ENCODE measurements at regions not wholly inside any gene's neighbourhood (a gene's known extent, or its start where the extent isn't known, plus 50 kb on each side); places are given as distances from the start of the nearest gene placed in this dataset.

DNA sequence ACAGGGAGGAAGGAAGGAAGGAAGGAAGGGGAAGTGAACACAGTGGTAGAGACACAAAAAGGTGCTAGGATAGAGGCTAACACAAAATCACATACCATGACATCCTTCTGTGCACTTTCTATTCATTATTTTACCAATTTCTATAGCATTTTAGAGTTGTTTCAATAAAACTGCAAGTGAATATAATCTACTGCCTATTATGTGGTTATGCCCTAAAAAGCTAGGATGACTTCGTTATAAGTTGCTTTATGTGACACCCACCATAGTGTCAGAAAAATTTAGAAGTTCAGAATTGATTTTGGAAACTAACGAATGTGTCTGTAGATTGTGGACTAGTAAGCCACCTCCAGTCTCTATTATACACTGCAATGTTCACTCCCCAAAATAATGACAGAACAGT is 59.4 kb upstream of the EDNRA start:
- Histone ChIP-seq H3K23ac (ENCODE audit: low read length) (no peak overlapping the region), H3K18ac (ENCODE audit: low read length) (no peak overlapping the region), H3K36me3 (ENCODE audit: control insufficient read depth in 1 of 2, insufficient read depth in 2 of 2, low read length in 2 of 2) (no peaks in the 10 kb centered on the region), H3K4me2 (ENCODE audit: low read length) (no peak overlapping the region), H2AFZ (ENCODE audit: insufficient read depth, low read length, poor library complexity) (no peak overlapping the region), H2BK12ac (ENCODE audit: low read length) (no peak overlapping the region), H4K8ac (ENCODE audit: low read depth, low read length) (no peak overlapping the region), H4K12ac (ENCODE audit: low read depth, low read length) (no peak overlapping the region), H3K79me2 (ENCODE audit: control insufficient read depth, insufficient read depth, low read length, poor library complexity) (no peaks in the 10 kb centered on the region), H3K4me1 (ENCODE audit: control insufficient read depth in 1 of 2, insufficient read depth in 2 of 2, low read length in 2 of 2) (no peaks in the 10 kb centered on the region), H2AK5ac (ENCODE audit: low read length) (no peak overlapping the region), H3K27ac (ENCODE audit: low read depth, low read length) (no peak overlapping the region), H3K4me3 (ENCODE audit: low read depth, low read length) (no peak overlapping the region), H2BK120ac (ENCODE audit: insufficient read depth, low read length, poor library complexity) (no peak overlapping the region), H3K27me3 (ENCODE audit: insufficient read depth, low read length) (no peaks in the 10 kb centered on the region), H2BK5ac (ENCODE audit: low read depth, low read length, poor library complexity) (no peak overlapping the region), H3K9ac (ENCODE audit: low read length) (no peak overlapping the region), H3K14ac (ENCODE audit: low read length) (no peak overlapping the region), H3K9me3 (ENCODE audit: insufficient read depth, low read depth, low read length) (no peaks in the 10 kb centered on the region), H4K91ac (ENCODE audit: low read depth, low read length) (no peak overlapping the region), H3K79me1 (ENCODE audit: low read length) (no peaks in the 10 kb centered on the region), H3K4ac (ENCODE audit: low read depth, low read length) (no peak overlapping the region)
- no peak for DNase-seq
- WGBS (ENCODE audit: extremely low coverage, insufficient coverage, insufficient read length), result no CpG with 5 or more reads among the region's 2 CpGs

DNA sequence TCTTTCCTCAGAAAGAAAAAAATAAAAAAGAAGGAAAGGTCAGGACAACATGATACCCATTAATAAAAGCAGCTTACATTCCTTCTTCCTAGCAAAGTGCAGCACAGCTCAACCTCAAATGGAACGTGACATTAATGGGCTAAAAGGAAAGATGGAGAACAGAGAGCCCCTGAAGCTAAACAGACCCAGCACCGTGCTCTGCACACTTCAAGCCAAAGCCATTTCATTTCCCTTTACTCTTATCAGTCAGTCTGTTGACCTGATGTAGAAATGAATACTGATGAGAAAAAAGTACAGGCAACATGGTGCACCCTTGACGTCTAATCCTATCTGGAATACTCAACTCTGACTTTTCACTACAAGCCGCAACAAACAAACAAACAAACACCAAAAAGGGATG is 57.7 kb upstream of the EDNRA start:
- no peak overlapping the region for H3K9ac ChIP-seq (ENCODE audit: low read length)
- H3K18ac ChIP-seq (ENCODE audit: low read length), result no peak overlapping the region
- H3K9me3 ChIP-seq (ENCODE audit: insufficient read depth, low read depth, low read length), result no peaks in the 10 kb centered on the region
- no peak overlapping the region for H2BK12ac ChIP-seq (ENCODE audit: low read length)
- no peaks in the 10 kb centered on the region for H3K36me3 ChIP-seq (ENCODE audit: control insufficient read depth in 1 of 2, insufficient read depth in 2 of 2, low read length in 2 of 2)
- no peak overlapping the region for H2AFZ ChIP-seq (ENCODE audit: insufficient read depth, low read length, poor library complexity)
- H4K91ac ChIP-seq (ENCODE audit: low read depth, low read length), result no peak overlapping the region
- H3K4me1 ChIP-seq (ENCODE audit: control insufficient read depth in 1 of 2, insufficient read depth in 2 of 2, low read length in 2 of 2), result no peaks in the 10 kb centered on the region
- H3K4me2 ChIP-seq (ENCODE audit: low read length), result no peak overlapping the region
- no peak overlapping the region for H2BK120ac ChIP-seq (ENCODE audit: insufficient read depth, low read length, poor library complexity)
- H3K79me1 ChIP-seq (ENCODE audit: low read length), result no peaks in the 10 kb centered on the region
- no peak overlapping the region for H4K12ac ChIP-seq (ENCODE audit: low read depth, low read length)
- no peak overlapping the region for H3K23ac ChIP-seq (ENCODE audit: low read length)
- no peaks in the 10 kb centered on the region for H3K79me2 ChIP-seq (ENCODE audit: control insufficient read depth, insufficient read depth, low read length, poor library complexity)
- no peak overlapping the region for H3K27ac ChIP-seq (ENCODE audit: low read depth, low read length)
- no peak overlapping the region for H3K4ac ChIP-seq (ENCODE audit: low read depth, low read length)
- no peak overlapping the region for H2BK5ac ChIP-seq (ENCODE audit: low read depth, low read length, poor library complexity)
- WGBS (ENCODE audit: extremely low coverage, insufficient coverage, insufficient read length), result no CpG with 5 or more reads among the region's 4 CpGs
- no peak overlapping the region for H3K14ac ChIP-seq (ENCODE audit: low read length)
- no peaks in the 10 kb centered on the region for H3K27me3 ChIP-seq (ENCODE audit: insufficient read depth, low read length)
- H3K4me3 ChIP-seq (ENCODE audit: low read depth, low read length), result no peak overlapping the region
- no peak for DNase-seq
- no peak overlapping the region for H4K8ac ChIP-seq (ENCODE audit: low read depth, low read length)
- no peak overlapping the region for H2AK5ac ChIP-seq (ENCODE audit: low read length)

DNA sequence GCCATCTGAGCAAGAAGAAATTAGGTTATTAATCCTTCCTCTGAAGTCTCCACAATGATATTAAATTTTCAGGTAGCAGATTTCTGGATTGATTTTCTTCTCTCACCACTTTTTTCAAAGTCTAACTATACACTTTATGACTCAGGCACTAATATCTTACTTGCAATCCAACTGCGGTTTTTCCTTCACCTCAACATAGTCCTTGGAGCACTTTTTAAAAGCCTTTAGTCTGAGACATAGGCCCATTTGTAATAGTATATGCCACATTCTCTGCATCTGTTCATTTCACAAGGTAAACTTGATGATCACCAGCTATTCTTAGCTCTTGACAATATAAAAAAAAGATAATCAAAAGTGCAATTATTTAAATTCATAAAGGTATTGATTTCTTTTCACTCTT is 55.9 kb upstream of the EDNRA start:
- H2BK12ac ChIP-seq (ENCODE audit: low read length), result no peak overlapping the region
- no peak overlapping the region for H3K23ac ChIP-seq (ENCODE audit: low read length)
- no peaks in the 10 kb centered on the region for H3K27me3 ChIP-seq (ENCODE audit: insufficient read depth, low read length)
- H3K4me1 ChIP-seq (ENCODE audit: control insufficient read depth in 1 of 2, insufficient read depth in 2 of 2, low read length in 2 of 2), result no peaks in the 10 kb centered on the region
- no CpG with 5 or more reads among the region's 1 CpG for WGBS (ENCODE audit: extremely low coverage, insufficient coverage, insufficient read length)
- no peak overlapping the region for H2BK5ac ChIP-seq (ENCODE audit: low read depth, low read length, poor library complexity)
- no peak overlapping the region for H2AFZ ChIP-seq (ENCODE audit: insufficient read depth, low read length, poor library complexity)
- no peak overlapping the region for H4K8ac ChIP-seq (ENCODE audit: low read depth, low read length)
- no peaks in the 10 kb centered on the region for H3K9me3 ChIP-seq (ENCODE audit: insufficient read depth, low read depth, low read length)
- no peak overlapping the region for H3K18ac ChIP-seq (ENCODE audit: low read length)
- no peak overlapping the region for H3K4me3 ChIP-seq (ENCODE audit: low read depth, low read length)
- no peak overlapping the region for H3K14ac ChIP-seq (ENCODE audit: low read length)
- H3K4ac ChIP-seq (ENCODE audit: low read depth, low read length), result no peak overlapping the region
- no peaks in the 10 kb centered on the region for H3K79me1 ChIP-seq (ENCODE audit: low read length)
- no peak overlapping the region for H3K9ac ChIP-seq (ENCODE audit: low read length)
- no peak overlapping the region for H4K12ac ChIP-seq (ENCODE audit: low read depth, low read length)
- H3K27ac ChIP-seq (ENCODE audit: low read depth, low read length), result no peak overlapping the region
- H3K79me2 ChIP-seq (ENCODE audit: control insufficient read depth, insufficient read depth, low read length, poor library complexity), result no peaks in the 10 kb centered on the region
- no peak overlapping the region for H3K4me2 ChIP-seq (ENCODE audit: low read length)
- no peak overlapping the region for H4K91ac ChIP-seq (ENCODE audit: low read depth, low read length)
- DNase-seq, result no peak
- H2BK120ac ChIP-seq (ENCODE audit: insufficient read depth, low read length, poor library complexity), result no peak overlapping the region
- H2AK5ac ChIP-seq (ENCODE audit: low read length), result no peak overlapping the region
- no peaks in the 10 kb centered on the region for H3K36me3 ChIP-seq (ENCODE audit: control insufficient read depth in 1 of 2, insufficient read depth in 2 of 2, low read length in 2 of 2)

DNA sequence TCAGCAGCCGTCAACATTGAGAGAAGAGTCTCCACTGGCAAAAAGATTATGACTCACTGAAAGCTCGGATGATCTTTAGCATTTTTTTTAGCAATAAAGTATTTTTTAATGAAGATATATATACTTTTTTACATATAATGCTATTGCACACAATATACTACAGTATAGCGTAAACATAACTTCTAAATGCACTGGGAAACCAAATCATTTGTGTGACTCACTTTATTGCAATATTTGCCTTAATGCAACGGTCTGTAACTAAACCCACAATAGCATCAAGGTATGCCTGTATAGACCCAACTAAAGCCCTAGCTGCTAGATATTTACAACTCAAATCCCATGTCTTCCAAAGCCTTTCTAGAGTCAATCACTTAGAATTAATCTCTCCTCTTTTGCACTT is 52.3 kb upstream of the EDNRA start:
- Histone ChIP-seq H3K14ac (ENCODE audit: low read length) (no peak overlapping the region), H2AK5ac (ENCODE audit: low read length) (no peak overlapping the region), H3K4me1 (ENCODE audit: control insufficient read depth in 1 of 2, insufficient read depth in 2 of 2, low read length in 2 of 2) (no peaks in the 10 kb centered on the region), H3K79me2 (ENCODE audit: control insufficient read depth, insufficient read depth, low read length, poor library complexity) (no peaks in the 10 kb centered on the region), H4K12ac (ENCODE audit: low read depth, low read length) (no peak overlapping the region), H3K79me1 (ENCODE audit: low read length) (no peaks in the 10 kb centered on the region), H3K36me3 (ENCODE audit: control insufficient read depth in 1 of 2, insufficient read depth in 2 of 2, low read length in 2 of 2) (no peaks in the 10 kb centered on the region), H3K23ac (ENCODE audit: low read length) (no peak overlapping the region), H3K18ac (ENCODE audit: low read length) (no peak overlapping the region), H3K27me3 (ENCODE audit: insufficient read depth, low read length) (no peaks in the 10 kb centered on the region), H3K27ac (ENCODE audit: low read depth, low read length) (no peak overlapping the region), H2BK12ac (ENCODE audit: low read length) (no peak overlapping the region), H3K4me3 (ENCODE audit: low read depth, low read length) (no peak overlapping the region), H3K9me3 (ENCODE audit: insufficient read depth, low read depth, low read length) (no peaks in the 10 kb centered on the region), H4K91ac (ENCODE audit: low read depth, low read length) (no peak overlapping the region), H2AFZ (ENCODE audit: insufficient read depth, low read length, poor library complexity) (no peak overlapping the region), H2BK5ac (ENCODE audit: low read depth, low read length, poor library complexity) (no peak overlapping the region), H2BK120ac (ENCODE audit: insufficient read depth, low read length, poor library complexity) (no peak overlapping the region), H3K9ac (ENCODE audit: low read length) (no peak overlapping the region), H3K4ac (ENCODE audit: low read depth, low read length) (no peak overlapping the region), H3K4me2 (ENCODE audit: low read length) (no peak overlapping the region), H4K8ac (ENCODE audit: low read depth, low read length) (no peak overlapping the region)
- no CpG with 5 or more reads among the region's 4 CpGs for WGBS (ENCODE audit: extremely low coverage, insufficient coverage, insufficient read length)
- DNase-seq, result no peak
